GM12878 (cell line): ENCODE measurements at regions not wholly inside any gene's neighbourhood (a gene's known extent, or its start where the extent isn't known, plus 50 kb on each side); places are given as distances from the start of the nearest gene placed in this dataset.
A peak's percentile ranks its signal among the peaks of the same experiment; 100 is the strongest.

Experiments
- ATAC-seq: fragments of 200-7000 bp; cut with Tn5 transposase; 3 replicates; pipeline ENCODE4 v1.9.1; 2020; ENCODE audit warnings: mild to moderate bottlenecking, moderate library complexity
- BruUV-seq: library from RNA; stranded (reverse); fragments of 400-500 nt; replicated peaks from 2 replicates; lab custom pipeline; 2021; lab: Mats Ljungman, UMichigan
- CTCF ChIA-PET: fragments of 300-600 bp; sonication (Branson Sonifier 250); formaldehyde crosslinking; extraction: SDS; loops from one replicate; lab custom pipeline; 2021; ENCODE audit warnings: inconsistent platforms; lab: Yijun Ruan, JAX
- POLR2A ChIA-PET: fragments of 350-600 bp; formaldehyde crosslinking; extraction: SDS; loops from one replicate; lab custom pipeline; 2021; ENCODE audit warnings: inconsistent platforms; lab: Charles Lee
- RAD21 ChIA-PET: fragments of 300-600 bp; sonication (Branson Sonifier 250); formaldehyde crosslinking; loops from one replicate; lab custom pipeline; 2023; ENCODE audit warnings: antibody characterized with exemption; ENCODE audit not compliant: unreplicated experiment; lab: Charles Lee
- SMC1A ChIA-PET: fragments of 300-600 bp; sonication (Branson Sonifier 250); formaldehyde crosslinking; loops from one replicate; lab custom pipeline; 2023; ENCODE audit not compliant: unreplicated experiment, uncharacterized antibody; lab: Charles Lee
- DNase-seq: peaks from one replicate; pipeline ENCODE4 v3.0.0-alpha.2; 2011; ENCODE audit warnings: low read depth, low spot score
- FAIRE-seq: peaks from 3 replicates; lab custom pipeline; 2011; peaks lifted over from hg19 to GRCh38; lab: Jason Lieb, UNC
- H2AFZ ChIP-seq: 2 replicates; pipeline ENCODE4 v1.6.0; 2011; ENCODE audit warnings: low read depth, low read length, control low read depth; ENCODE audit not compliant: control insufficient read depth
- H3K27ac ChIP-seq: 2 replicates; pipeline ENCODE4 v1.5.1; 2011; ENCODE audit warnings: control low read depth; ENCODE audit not compliant: control insufficient read depth, insufficient read depth
- H3K27me3 ChIP-seq, 2 experiments: replicated peaks in 1 of 2; 2 replicates each; pipeline versions ENCODE4 v1.6.0 to v1.6.1; 2011; ENCODE audit warnings: low read length in 1 of 2; ENCODE audit not compliant: control insufficient read depth in 2 of 2, insufficient read depth in 2 of 2
- H3K36me3 ChIP-seq, 2 experiments: 2 replicates each; pipeline ENCODE4 v1.5.1; 2011; ENCODE audit warnings: low read length in 1 of 2; ENCODE audit not compliant: control insufficient read depth in 2 of 2, insufficient read depth in 2 of 2
- H3K4me1 ChIP-seq: 2 replicates; pipeline ENCODE4 v1.6.1; 2011; ENCODE audit warnings: mild to moderate bottlenecking, low read length, moderate library complexity, mixed read lengths; ENCODE audit not compliant: control insufficient read depth, insufficient read depth
- H3K4me2 ChIP-seq: 2 replicates; pipeline ENCODE4 v1.6.0; 2011; ENCODE audit warnings: control low read depth; ENCODE audit not compliant: control insufficient read depth, insufficient read depth
- H3K4me3 ChIP-seq: fragments of 200-600 bp; sonication (generic); 2 replicates; pipeline ENCODE4 v1.5.1; 2016
- H3K79me2 ChIP-seq: 2 replicates; pipeline ENCODE4 v1.6.0; 2011; ENCODE audit warnings: low read length; ENCODE audit not compliant: control insufficient read depth, insufficient read depth
- H3K9ac ChIP-seq: 2 replicates; pipeline ENCODE4 v1.8.0; 2011; ENCODE audit warnings: low read length, control low read depth, mixed read lengths; ENCODE audit not compliant: control insufficient read depth, insufficient read depth
- H3K9me3 ChIP-seq: replicated peaks from 3 replicates; pipeline ENCODE4 v1.5.1; 2011; ENCODE audit warnings: mild to moderate bottlenecking, low read length; ENCODE audit not compliant: control insufficient read depth, insufficient read depth
- H4K20me1 ChIP-seq: 2 replicates; pipeline ENCODE4 v1.6.0; 2011; ENCODE audit not compliant: control insufficient read depth, insufficient read depth
- IKZF2 ChIP-seq, 2 experiments: fragments of 450-650 bp; IDR thresholded peaks; 2 replicates each; pipeline ENCODE4 v1.6.1; 2017; ENCODE audit warnings: mild to moderate bottlenecking in 2 of 2, moderate library complexity in 2 of 2
- MEF2B ChIP-seq: fragments of 450-650 bp; IDR thresholded peaks from 2 replicates; pipeline ENCODE4 v1.6.1; 2018; ENCODE audit warnings: mild to moderate bottlenecking, moderate library complexity; ENCODE audit not compliant: partially characterized antibody, poor library complexity, severe bottlenecking
- PRDM15 ChIP-seq: fragments of 450-650 bp; formaldehyde crosslinking; IDR thresholded peaks from 2 replicates; pipeline ENCODE4 v1.4.0; 2020; ENCODE audit warnings: mild to moderate bottlenecking, moderate library complexity
- WGBS: methylation state at CpG from one replicate; pipeline ENCODE4 v1.1.6; 2016; ENCODE audit warnings: low lambda C conversion rate; ENCODE audit not compliant: insufficient replicate concordance, insufficient coverage; ENCODE audit errors: missing lambda C conversion rate; 5-methylcytosine and 5-hydroxymethylcytosine counted together
- in situ Hi-C: fragments of 300-500 bp; cut with MboI; formaldehyde crosslinking; loops from 9 replicates; pipeline ENCODE4 v1.14.3; 2018; ENCODE audit warnings: mixed read lengths
- intact Hi-C: fragments of 100-400 bp; cut with micrococcal nuclease; formaldehyde crosslinking; loops from one replicate; pipeline ENCODE4 v1.14.2; 2022; ENCODE audit not compliant: unreplicated experiment

GRCh38 chr7:12481722-12482121 is 78.1 kb upstream of the VWDE start:
- Histone ChIP-seq H4K20me1 (no peaks in the 10 kb centered on the region), H3K79me2 (no peaks in the 10 kb centered on the region), H3K4me2 (peak overlapping the region; percentile 48; the same call in 1 of the 2 replicates), H2AFZ (peak overlapping the region; percentile 56), H3K36me3 (no peaks in the 10 kb centered on the region), H3K4me1 (no peaks in the 10 kb centered on the region), H3K27ac (no peak overlapping the region), H3K27me3 (no peaks in the 10 kb centered on the region), H3K9ac (no peak overlapping the region), H3K9me3 (no peaks in the 10 kb centered on the region), H3K4me3 (0 out of 2 replicates have a peak overlapping the region, but pooled peaks have one; percentile 5)
- in situ Hi-C loops (loop anchor here (25.0 kb wide), 1 partner anchor 419 kb away; no protein-coding TSS in a partner anchor), intact Hi-C loops (no loop called here)
- DNase-seq = no peak
- FAIRE-seq = no peak
- SMC1A ChIA-PET = interaction anchor here (1.0 kb wide), 1 partner anchor 24 kb away, joined by 3 read pairs; no protein-coding TSS in a partner anchor
- peak; percentile 58 for ATAC-seq
- 35% methylated on average over 3 of the region's 3 CpGs for WGBS
- BruUV-seq = no TSS peak
- CTCF ChIA-PET = interaction anchor here (1.0 to 1.2 kb wide), 2 partner anchors 8 to 24 kb away, joined by 5 read pairs; no protein-coding TSS in a partner anchor
- POLR2A ChIA-PET = no interaction called here
- RAD21 ChIA-PET = no interaction called here
- TF ChIP-seq PRDM15 = no peak
- TF ChIP-seq MEF2B = peak; percentile 42
- TF ChIP-seq IKZF2 (IDR thresholded peaks at IDR 0.05) = peak; percentile 29 to 50; a peak in 2 of 4 replicates
